CD4-positive, CD25-positive, alpha-beta regulatory T cell (primary cell): ENCODE measurements at regions not wholly inside any gene's neighbourhood (a gene's known extent, or its start where the extent isn't known, plus 50 kb on each side); places are given as distances from the start of the nearest gene placed in this dataset.
"Not testable (repeated sequence)": the region's sequence is repeated elsewhere in the genome, so short reads cannot be mapped to it uniquely, and the experiment has no call there.

ENCODE experiments used
- ATAC-seq, 2 donors: fragments of 150-1000 bp; cut with Tn5 transposase; one replicate each; pipeline ENCODE4 v1.10.0; 2021; ENCODE audit warnings: low read depth in 2 of 2, moderate number of reproducible peaks in 2 of 2, moderate library complexity in 1 of 2
- DNase-seq, 3 donors: peaks; one replicate each; pipeline versions ENCODE4 v3.0.0 to v3.0.0-alpha.2; 2012 to 2022; ENCODE audit warnings: mixed read lengths in 1 of 3
- H3K27ac ChIP-seq: one replicate; pipeline ENCODE4 v1.7.0; 2013; ENCODE audit warnings: mild to moderate bottlenecking, low read length; ENCODE audit not compliant: insufficient read depth, poor library complexity, severe bottlenecking
- H3K27me3 ChIP-seq: one replicate; pipeline ENCODE4 v1.7.0; 2013; ENCODE audit warnings: low read length; ENCODE audit not compliant: control insufficient read depth, insufficient read depth
- H3K36me3 ChIP-seq: one replicate; pipeline ENCODE4 v1.7.0; 2013; ENCODE audit warnings: mild to moderate bottlenecking, low read length, moderate library complexity; ENCODE audit not compliant: control insufficient read depth, insufficient read depth
- H3K4me1 ChIP-seq: 2 replicates; pipeline ENCODE4 v1.7.0; 2013; ENCODE audit warnings: mild to moderate bottlenecking, low read length; ENCODE audit not compliant: insufficient read depth, control insufficient read depth, poor library complexity, severe bottlenecking
- H3K4me3 ChIP-seq: one replicate; pipeline ENCODE4 v1.7.0; 2013; ENCODE audit warnings: low read depth, mild to moderate bottlenecking, low read length, moderate library complexity
- H3K9me3 ChIP-seq, 2 experiments: 1 replicate in 1 of 2; 2 replicates in 1 of 2; pipeline ENCODE4 v1.7.0; 2013; ENCODE audit warnings: low read length in 2 of 2, mild to moderate bottlenecking in 1 of 2, moderate library complexity in 1 of 2; ENCODE audit not compliant: control insufficient read depth in 2 of 2
- H3K27ac Mint-ChIP-seq, 3 donors: one replicate each; pipeline ENCODE4 v1.8.0; 2020 to 2022; ENCODE audit warnings: mild to moderate bottlenecking in 3 of 3, mixed read lengths in 3 of 3, moderate library complexity in 2 of 3
- H3K27me3 Mint-ChIP-seq: one replicate; pipeline ENCODE4 v1.8.0; 2022; ENCODE audit warnings: mild to moderate bottlenecking, mixed read lengths
- H3K36me3 Mint-ChIP-seq: one replicate; pipeline ENCODE4 v1.8.0; 2020; ENCODE audit warnings: mixed read lengths
- H3K4me1 Mint-ChIP-seq, 4 donors: one replicate each; pipeline ENCODE4 v1.8.0; 2020 to 2022; ENCODE audit warnings: mixed read lengths in 4 of 4, mild to moderate bottlenecking in 1 of 4
- H3K4me3 Mint-ChIP-seq, 4 donors: one replicate each; pipeline ENCODE4 v1.8.0; 2020 to 2022; ENCODE audit warnings: mild to moderate bottlenecking in 4 of 4, mixed read lengths in 4 of 4, moderate library complexity in 3 of 4
- H3K9me3 Mint-ChIP-seq, 7 donors: one replicate each; pipeline ENCODE4 v1.8.0; 2020 to 2022; ENCODE audit warnings: mixed read lengths in 7 of 7, mild to moderate bottlenecking in 3 of 7, moderate library complexity in 2 of 7

DNA sequence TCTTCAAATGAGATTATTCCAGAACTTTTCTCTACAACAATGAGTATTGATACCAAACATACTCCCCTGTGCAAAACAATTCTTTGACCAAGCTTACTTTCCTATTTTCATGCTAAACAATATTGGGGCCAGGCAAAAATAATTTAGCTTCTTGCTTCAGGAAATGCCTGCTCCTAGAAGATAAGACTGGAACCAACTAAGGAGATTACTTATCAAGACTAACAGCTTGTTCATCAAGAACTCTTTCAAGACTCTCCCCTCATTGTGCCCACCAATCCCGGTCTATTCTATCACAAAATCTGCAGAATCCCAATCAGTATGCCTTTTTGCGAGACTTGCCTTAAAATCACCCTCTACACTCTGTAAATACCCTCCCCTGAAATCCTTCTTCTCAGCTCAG lies 536.6 kb downstream of the RWDD3 start:
- DNase-seq (no peak), ATAC-seq (no peak)
- Mint-ChIP-seq H3K9me3 (peaks cover 0 to 11% (median 4%) of the 10 kb centered on the region in 7 donors), H3K4me3 (no peak overlapping the region), H3K36me3 (no peaks in the 10 kb centered on the region), H3K27ac (no peak overlapping the region), H3K4me1 (no peaks in the 10 kb centered on the region), H3K27me3 (no peaks in the 10 kb centered on the region)
- Histone ChIP-seq H3K4me3 (no peak overlapping the region), H3K9me3 (peaks cover 0 to 4% of the 10 kb centered on the region in 2 experiments), H3K36me3 (no peaks in the 10 kb centered on the region), H3K4me1 (no peaks in the 10 kb centered on the region), H3K27ac (no peak overlapping the region), H3K27me3 (no peaks in the 10 kb centered on the region)

DNA sequence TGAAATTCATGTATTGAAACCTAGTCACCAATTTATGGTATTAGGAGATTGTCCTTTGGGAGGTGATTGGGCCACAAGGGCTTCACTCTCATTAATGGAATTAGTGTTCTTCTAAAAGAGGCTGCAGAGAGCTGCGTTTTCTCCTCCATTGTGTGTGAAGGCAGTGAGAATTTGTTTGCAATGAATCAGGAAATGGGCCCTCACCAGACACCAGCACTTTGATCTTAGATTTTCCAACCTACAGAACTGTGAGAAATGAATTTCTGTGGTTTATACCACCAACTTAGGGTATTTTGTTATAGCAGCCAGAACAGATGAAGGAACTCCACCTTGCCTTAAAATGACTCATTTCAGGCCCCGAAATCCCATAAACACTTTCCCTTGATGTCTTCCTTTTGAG lies 544.2 kb downstream of the RWDD3 start:
- Histone ChIP-seq H3K27me3 (no peaks in the 10 kb centered on the region), H3K4me1 (no peaks in the 10 kb centered on the region), H3K9me3 (no peaks in the 10 kb centered on the region), H3K4me3 (no peak overlapping the region), H3K27ac (no peak overlapping the region), H3K36me3 (no peaks in the 10 kb centered on the region)
- Mint-ChIP-seq H3K27ac (no peak overlapping the region), H3K4me1 (no peaks in the 10 kb centered on the region), H3K36me3 (no peaks in the 10 kb centered on the region), H3K9me3 (peaks cover 0 to 16% (median 4%) of the 10 kb centered on the region in 7 donors), H3K4me3 (no peak overlapping the region), H3K27me3 (no peaks in the 10 kb centered on the region)
- DNase-seq (no peak), ATAC-seq (no peak)

GRCh38 chr1:95780836-95781235 lies 546.8 kb downstream of the RWDD3 start:
- no peak for DNase-seq
- Histone ChIP-seq H3K4me1 (no peaks in the 10 kb centered on the region), H3K36me3 (no peaks in the 10 kb centered on the region), H3K9me3 (no peaks in the 10 kb centered on the region), H3K27ac (no peak overlapping the region), H3K27me3 (no peaks in the 10 kb centered on the region), H3K4me3 (no peak overlapping the region)
- H3K27me3 Mint-ChIP-seq = no peaks in the 10 kb centered on the region
- no peak overlapping the region for H3K4me3 Mint-ChIP-seq
- no peaks in the 10 kb centered on the region for H3K4me1 Mint-ChIP-seq
- no peaks in the 10 kb centered on the region for H3K36me3 Mint-ChIP-seq
- peaks cover 0 to 16% (median 4%) of the 10 kb centered on the region in 7 donors for H3K9me3 Mint-ChIP-seq
- ATAC-seq = no peak
- no peak overlapping the region for H3K27ac Mint-ChIP-seq

DNA sequence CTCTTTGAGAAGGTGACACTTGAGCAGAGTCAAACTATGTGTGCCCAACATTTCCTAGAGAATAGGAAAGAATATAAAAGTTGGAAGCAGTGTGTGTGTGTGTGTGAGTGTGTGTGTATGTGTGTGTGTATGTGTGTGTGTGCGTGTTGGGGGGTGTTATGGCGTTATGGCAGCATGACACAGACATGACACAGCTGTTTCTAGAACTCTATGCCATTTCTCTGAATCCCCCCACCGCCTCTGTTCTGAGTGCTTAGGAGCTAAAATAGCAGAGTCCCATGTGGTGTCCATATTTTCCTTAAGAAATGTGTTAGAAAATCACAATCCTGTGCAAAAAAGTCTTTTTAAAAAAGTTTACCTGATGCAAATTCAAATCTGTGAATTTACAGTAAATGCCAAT lies 556.1 kb downstream of the RWDD3 start:
- no peaks in the 10 kb centered on the region for H3K4me1 Mint-ChIP-seq

GRCh38 chr1:95793893-95794292 lies 559.9 kb downstream of the RWDD3 start:
- Histone ChIP-seq H3K4me1 (no peaks in the 10 kb centered on the region), H3K36me3 (no peaks in the 10 kb centered on the region), H3K9me3 (no peaks in the 10 kb centered on the region), H3K27ac (no peak overlapping the region), H3K4me3 (no peak overlapping the region), H3K27me3 (no peaks in the 10 kb centered on the region)
- H3K4me3 Mint-ChIP-seq = no peak overlapping the region
- DNase-seq (no peak), ATAC-seq (no peak)
- no peak overlapping the region for H3K27ac Mint-ChIP-seq
- no peaks in the 10 kb centered on the region for H3K27me3 Mint-ChIP-seq
- H3K4me1 Mint-ChIP-seq = no peaks in the 10 kb centered on the region
- peaks cover 0 to 14% (median 7%) of the 10 kb centered on the region in 7 donors for H3K9me3 Mint-ChIP-seq
- no peaks in the 10 kb centered on the region for H3K36me3 Mint-ChIP-seq

More for the DNA sequence above, 556.1 kb downstream of the RWDD3 start:
- Histone ChIP-seq H3K4me3 (no peak overlapping the region), H3K27ac (no peak overlapping the region), H3K36me3 (no peaks in the 10 kb centered on the region), H3K4me1 (no peaks in the 10 kb centered on the region), H3K27me3 (no peaks in the 10 kb centered on the region), H3K9me3 (no peaks in the 10 kb centered on the region)
- Mint-ChIP-seq H3K27me3 (no peaks in the 10 kb centered on the region), H3K27ac (no peak overlapping the region), H3K9me3 (peaks cover 3 to 18% (median 7%) of the 10 kb centered on the region in 7 donors), H3K4me3 (no peak overlapping the region), H3K36me3 (no peaks in the 10 kb centered on the region)
- ATAC-seq = no peak
- DNase-seq = no peak

GRCh38 chr1:95797761-95798160 lies 563.8 kb downstream of the RWDD3 start:
- not testable (repeated sequence) for H3K4me3 ChIP-seq, H3K4me3 Mint-ChIP-seq, ATAC-seq, H3K9me3 ChIP-seq, DNase-seq, H3K27ac ChIP-seq, H3K36me3 ChIP-seq, H3K4me1 Mint-ChIP-seq, H3K27ac Mint-ChIP-seq, H3K27me3 Mint-ChIP-seq, H3K4me1 ChIP-seq, H3K27me3 ChIP-seq, H3K36me3 Mint-ChIP-seq
- peaks cover 0 to 31% (median 10%) of the 10 kb centered on the region in 7 donors for H3K9me3 Mint-ChIP-seq

DNA sequence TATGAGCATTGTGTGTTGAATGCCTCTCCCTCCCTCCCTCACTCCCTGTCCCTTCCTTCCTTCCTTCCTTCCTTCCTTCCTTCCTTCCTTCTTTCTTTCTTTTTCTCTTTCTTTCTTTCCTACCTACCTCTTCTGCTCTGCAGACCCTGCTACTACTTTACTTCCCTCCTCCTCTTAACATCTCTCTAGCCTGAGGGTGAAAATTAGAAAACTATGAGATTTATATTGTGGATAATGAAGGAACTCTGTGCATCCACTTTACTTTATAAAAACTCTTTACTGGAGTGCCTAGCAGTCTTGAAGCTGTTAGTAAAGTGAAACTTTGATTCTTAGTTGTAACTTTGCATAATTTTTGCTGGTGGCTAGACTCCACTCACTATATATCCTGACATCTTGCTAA lies 572.2 kb downstream of the RWDD3 start:
- Mint-ChIP-seq H3K27me3 (no peaks in the 10 kb centered on the region), H3K27ac (no peak overlapping the region), H3K4me1 (no peaks in the 10 kb centered on the region), H3K9me3 (peaks cover 0 to 13% (median 6%) of the 10 kb centered on the region in 7 donors), H3K36me3 (no peaks in the 10 kb centered on the region), H3K4me3 (no peak overlapping the region)
- H3K36me3 ChIP-seq = no peaks in the 10 kb centered on the region
- H3K4me1 ChIP-seq = no peaks in the 10 kb centered on the region
- H3K27ac ChIP-seq = no peak overlapping the region
- ATAC-seq (no peak), DNase-seq (no peak)
- H3K4me3 ChIP-seq = no peak overlapping the region
- H3K9me3 ChIP-seq = no peaks in the 10 kb centered on the region
- no peaks in the 10 kb centered on the region for H3K27me3 ChIP-seq

- H3K9me3 ChIP-seq = no peaks in the 10 kb centered on the region
- DNase-seq (no peak), ATAC-seq (no peak)
- H3K4me1 Mint-ChIP-seq = no peaks in the 10 kb centered on the region
- peaks cover 0 to 8% (median 2%) of the 10 kb centered on the region in 7 donors for H3K9me3 Mint-ChIP-seq
- H3K36me3 ChIP-seq = no peaks in the 10 kb centered on the region
- no peaks in the 10 kb centered on the region for H3K27me3 Mint-ChIP-seq
- H3K4me3 Mint-ChIP-seq = no peak overlapping the region
- H3K27ac Mint-ChIP-seq = no peak overlapping the region
- H3K27ac ChIP-seq = no peak overlapping the region
- no peaks in the 10 kb centered on the region for H3K36me3 Mint-ChIP-seq
- H3K4me3 ChIP-seq = no peak overlapping the region
- H3K27me3 ChIP-seq = no peaks in the 10 kb centered on the region
- H3K4me1 ChIP-seq = no peaks in the 10 kb centered on the region
Measured at GRCh38 chr1:95809391-95809790, 575.4 kb downstream of the RWDD3 start.
